Muscle layer of duodenum (tissue), 2 donors: ENCODE measurements at regions not wholly inside any gene's neighbourhood (a gene's known extent, or its start where the extent isn't known, plus 50 kb on each side); places are given as distances from the start of the nearest gene placed in this dataset.

Source experiments
- H3K27ac ChIP-seq: one replicate; pipeline ENCODE4 v1.7.0; 2013; ENCODE audit warnings: mild to moderate bottlenecking, low read length
- H3K27me3 ChIP-seq: one replicate; pipeline ENCODE4 v1.7.0; 2013; ENCODE audit warnings: low read depth, mild to moderate bottlenecking, control low read depth, low read length
- H3K36me3 ChIP-seq, 2 donors: one replicate each; pipeline ENCODE4 v1.7.0; 2013; ENCODE audit warnings: low read length in 2 of 2, control low read depth in 1 of 2, mild to moderate bottlenecking in 1 of 2; ENCODE audit not compliant: insufficient read depth in 2 of 2, control insufficient read depth in 1 of 2
- H3K4me1 ChIP-seq, 2 donors: one replicate each; pipeline ENCODE4 v1.7.0; 2013; ENCODE audit warnings: low read length in 2 of 2, mild to moderate bottlenecking in 2 of 2, control low read depth in 1 of 2, moderate library complexity in 1 of 2; ENCODE audit not compliant: insufficient read depth in 2 of 2, control insufficient read depth in 1 of 2
- H3K4me3 ChIP-seq, 2 donors: one replicate each; pipeline ENCODE4 v1.7.0; 2013; ENCODE audit warnings: low read length in 2 of 2, low read depth in 1 of 2, mild to moderate bottlenecking in 1 of 2
- H3K9me3 ChIP-seq, 2 donors: one replicate each; pipeline ENCODE4 v1.7.0; 2013; ENCODE audit warnings: low read length in 2 of 2, control low read depth in 1 of 2, mild to moderate bottlenecking in 1 of 2; ENCODE audit not compliant: control insufficient read depth in 1 of 2
- donor health status: healthy.

GRCh38 chr11:109750964-109751363, 329.0 kb downstream of the C11orf87 start:
- Histone ChIP-seq H3K4me3 (no peak overlapping the region), H3K27me3 (no peaks in the 10 kb centered on the region), H3K4me1 (no peaks in the 10 kb centered on the region), H3K9me3 (no peaks in the 10 kb centered on the region), H3K36me3 (no peaks in the 10 kb centered on the region), H3K27ac (no peak overlapping the region)

- Histone ChIP-seq H3K36me3 (no peaks in the 10 kb centered on the region), H3K4me1 (no peaks in the 10 kb centered on the region), H3K27ac (no peak overlapping the region), H3K4me3 (no peak overlapping the region), H3K9me3 (no peaks in the 10 kb centered on the region), H3K27me3 (no peaks in the 10 kb centered on the region)
These were observed 330.3 kb downstream of the C11orf87 start for GRCh38 chr11:109752212-109752825.

- peaks cover 0 to 4% of the 10 kb centered on the region in 2 donors for H3K9me3 ChIP-seq
- H3K4me3 ChIP-seq: no peak overlapping the region
- no peak overlapping the region for H3K27ac ChIP-seq
- H3K27me3 ChIP-seq: no peaks in the 10 kb centered on the region
- H3K36me3 ChIP-seq: no peaks in the 10 kb centered on the region
- H3K4me1 ChIP-seq: no peaks in the 10 kb centered on the region
These were observed 334.5 kb downstream of the C11orf87 start for GRCh38 chr11:109756521-109756920.

GRCh38 chr11:109756951-109757350, 335.0 kb downstream of the C11orf87 start:
- Histone ChIP-seq H3K4me3 (no peak overlapping the region), H3K9me3 (peaks cover 0 to 4% of the 10 kb centered on the region in 2 donors), H3K27me3 (no peaks in the 10 kb centered on the region), H3K36me3 (no peaks in the 10 kb centered on the region), H3K4me1 (no peaks in the 10 kb centered on the region), H3K27ac (no peak overlapping the region)

GRCh38 chr11:109762546-109762945, 330.6 kb upstream of the ZC3H12C start:
- no peaks in the 10 kb centered on the region for H3K36me3 ChIP-seq
- H3K9me3 ChIP-seq: peaks cover 0 to 4% of the 10 kb centered on the region in 2 donors
- H3K27ac ChIP-seq: no peak overlapping the region
- H3K4me1 ChIP-seq: no peaks in the 10 kb centered on the region
- no peak overlapping the region for H3K4me3 ChIP-seq
- no peaks in the 10 kb centered on the region for H3K27me3 ChIP-seq

GRCh38 chr11:109765709-109766311, 327.4 kb upstream of the ZC3H12C start:
- H3K36me3 ChIP-seq: no peaks in the 10 kb centered on the region
- no peaks in the 10 kb centered on the region for H3K27me3 ChIP-seq
- no peak overlapping the region for H3K27ac ChIP-seq
- no peak overlapping the region for H3K4me3 ChIP-seq
- peaks cover 0 to 4% of the 10 kb centered on the region in 2 donors for H3K9me3 ChIP-seq
- no peaks in the 10 kb centered on the region for H3K4me1 ChIP-seq

GRCh38 chr11:109769858-109770257, 323.3 kb upstream of the ZC3H12C start:
- no peaks in the 10 kb centered on the region for H3K4me1 ChIP-seq
- H3K4me3 ChIP-seq: no peak overlapping the region
- no peaks in the 10 kb centered on the region for H3K36me3 ChIP-seq

GRCh38 chr11:109770323-109770722, 322.9 kb upstream of the ZC3H12C start:
- no peaks in the 10 kb centered on the region for H3K9me3 ChIP-seq
- H3K36me3 ChIP-seq: no peaks in the 10 kb centered on the region
- no peak overlapping the region for H3K27ac ChIP-seq
- H3K27me3 ChIP-seq: no peaks in the 10 kb centered on the region
- no peak overlapping the region for H3K4me3 ChIP-seq
- H3K4me1 ChIP-seq: no peaks in the 10 kb centered on the region

More at GRCh38 chr11:109769858-109770257, 323.3 kb upstream of the ZC3H12C start:
- no peak overlapping the region for H3K27ac ChIP-seq
- no peaks in the 10 kb centered on the region for H3K27me3 ChIP-seq
- H3K9me3 ChIP-seq: no peaks in the 10 kb centered on the region

- Histone ChIP-seq H3K9me3 (no peaks in the 10 kb centered on the region), H3K27ac (no peak overlapping the region), H3K27me3 (no peaks in the 10 kb centered on the region), H3K4me3 (no peak overlapping the region), H3K36me3 (no peaks in the 10 kb centered on the region), H3K4me1 (no peaks in the 10 kb centered on the region)
These were observed 320.3 kb upstream of the ZC3H12C start for GRCh38 chr11:109772892-109773291.

- no peaks in the 10 kb centered on the region for H3K36me3 ChIP-seq
- H3K4me1 ChIP-seq: no peaks in the 10 kb centered on the region
- no peaks in the 10 kb centered on the region for H3K9me3 ChIP-seq
- H3K27me3 ChIP-seq: no peaks in the 10 kb centered on the region
- H3K27ac ChIP-seq: no peak overlapping the region
- H3K4me3 ChIP-seq: no peak overlapping the region
These were observed 317.5 kb upstream of the ZC3H12C start for GRCh38 chr11:109775686-109776085.

- no peak overlapping the region for H3K4me3 ChIP-seq
- H3K27ac ChIP-seq: no peak overlapping the region
- H3K27me3 ChIP-seq: no peaks in the 10 kb centered on the region
- H3K4me1 ChIP-seq: no peaks in the 10 kb centered on the region
- H3K36me3 ChIP-seq: no peaks in the 10 kb centered on the region
- H3K9me3 ChIP-seq: no peaks in the 10 kb centered on the region
These were observed 310.2 kb upstream of the ZC3H12C start for GRCh38 chr11:109783014-109783413.

GRCh38 chr11:109783840-109784239, 309.4 kb upstream of the ZC3H12C start:
- no peaks in the 10 kb centered on the region for H3K27me3 ChIP-seq
- H3K27ac ChIP-seq: no peak overlapping the region
- H3K4me1 ChIP-seq: no peaks in the 10 kb centered on the region
- H3K36me3 ChIP-seq: no peaks in the 10 kb centered on the region
- no peak overlapping the region for H3K4me3 ChIP-seq
- no peaks in the 10 kb centered on the region for H3K9me3 ChIP-seq
